HEK293 (cell line): ENCODE measurements at regions not wholly inside any gene's neighbourhood (a gene's known extent, or its start where the extent isn't known, plus 50 kb on each side); places are given as distances from the start of the nearest gene placed in this dataset.

Experiments used
- CTCF ChIA-PET: fragments of 350-600 bp; formaldehyde crosslinking; extraction: SDS; loops from one replicate; lab custom pipeline; 2021; ENCODE audit warnings: antibody characterized with exemption; lab: Yijun Ruan, JAX
- POLR2A ChIA-PET: fragments of 300-600 bp; formaldehyde crosslinking; extraction: SDS; loops from one replicate; lab custom pipeline; 2020; ENCODE audit warnings: antibody characterized with exemption, inconsistent platforms; lab: Yijun Ruan, JAX
- H3K27ac ChIP-seq: fragments of 200-500 bp; sonication (Bioruptor generic); 2 replicates; pipeline ENCODE4 v1.5.1; 2014; ENCODE audit warnings: low read depth, low read length, control low read depth, inconsistent platforms; ENCODE audit errors: extremely low read depth
- H3K36me3 ChIP-seq, 2 experiments: fragments of 200-500 bp in 1 of 2; sonication (Bioruptor generic) in 1 of 2; 1 replicate in 1 of 2; 2 replicates in 1 of 2; pipeline ENCODE4 v1.5.1; 2014 to 2017; ENCODE audit warnings: inconsistent platforms in 2 of 2, low read length in 2 of 2; ENCODE audit not compliant: control insufficient read depth in 2 of 2, insufficient read depth in 1 of 2
- H3K4me1 ChIP-seq: fragments of 200-500 bp; sonication (Bioruptor generic); 2 replicates; pipeline ENCODE4 v1.5.1; 2014; ENCODE audit warnings: mild to moderate bottlenecking, low read length, inconsistent platforms; ENCODE audit not compliant: control insufficient read depth, insufficient read depth
- H3K4me3 ChIP-seq: 2 replicates; pipeline ENCODE4 v1.5.1; 2011; ENCODE audit warnings: low read depth, mild to moderate bottlenecking, control low read depth, low read length, moderate library complexity
- H3K9me3 ChIP-seq: fragments of 200-500 bp; sonication (Bioruptor generic); 2 replicates; pipeline ENCODE4 v1.5.1; 2014; ENCODE audit warnings: low read depth, low read length, inconsistent platforms; ENCODE audit not compliant: control insufficient read depth, insufficient read depth
- CTCF ChIP-seq: fragments of 450-650 bp; formaldehyde crosslinking; IDR thresholded peaks from 2 replicates; pipeline ENCODE4 v1.5.1; 2016; ENCODE audit warnings: missing biosample characterization, missing genetic modification characterization
- FEZF1 ChIP-seq: fragments of 450-650 bp; formaldehyde crosslinking; IDR thresholded peaks from 2 replicates; pipeline ENCODE4 v1.5.1; 2016; ENCODE audit warnings: missing biosample characterization, missing genetic modification characterization
- OVOL3 ChIP-seq: fragments of 450-650 bp; formaldehyde crosslinking; IDR thresholded peaks from 2 replicates; pipeline ENCODE4 v1.5.1; 2016; ENCODE audit warnings: missing biosample characterization, missing genetic modification characterization
- PRDM10 ChIP-seq: fragments of 450-650 bp; formaldehyde crosslinking; IDR thresholded peaks from 2 replicates; pipeline ENCODE4 v1.5.1; 2016; ENCODE audit warnings: missing biosample characterization, missing genetic modification characterization
- ZFHX2 ChIP-seq: fragments of 450-650 bp; formaldehyde crosslinking; conservative IDR thresholded peaks from 2 replicates; pipeline ENCODE4 v1.5.1; 2016; ENCODE audit warnings: missing biosample characterization, missing genetic modification characterization
- ZNF112 ChIP-seq: fragments of 450-650 bp; formaldehyde crosslinking; IDR thresholded peaks from 2 replicates; pipeline ENCODE4 v1.5.0; 2017; ENCODE audit warnings: missing biosample characterization, missing genetic modification characterization
- ZNF324 ChIP-seq: fragments of 450-650 bp; formaldehyde crosslinking; IDR thresholded peaks from 2 replicates; pipeline ENCODE4 v1.5.1; 2016; ENCODE audit warnings: missing biosample characterization, missing genetic modification characterization
- ZNF513 ChIP-seq: fragments of 450-650 bp; IDR thresholded peaks from 2 replicates; pipeline ENCODE4 v1.5.1; 2018; ENCODE audit warnings: missing biosample characterization, missing genetic modification characterization
- ZNF677 ChIP-seq: fragments of 450-650 bp; IDR thresholded peaks from 2 replicates; pipeline ENCODE4 v1.5.0; 2018; ENCODE audit warnings: missing biosample characterization, mild to moderate bottlenecking, missing genetic modification characterization, moderate library complexity

GRCh38 chr10:120995768-120996167 lies 144.6 kb downstream of the WDR11 start:
- Histone ChIP-seq H3K36me3 (no peaks in the 10 kb centered on the region), H3K4me3 (no peak overlapping the region), H3K27ac (no peak overlapping the region), H3K4me1 (peaks cover 2% of the 10 kb centered on the region; the same call in 1 of the 2 replicates), H3K9me3 (no peaks in the 10 kb centered on the region)
- POLR2A ChIA-PET, result no interaction called here
- no peak for TF ChIP-seq FEZF1 (tag by site-specific recombination)
- no peak for TF ChIP-seq ZNF324 (tag by site-specific recombination)
- CTCF ChIA-PET, result interaction anchor here (0.9 to 1.6 kb wide), 5 partner anchors 17 to 92 kb away, joined by 3 to 6 read pairs (median 4); no protein-coding TSS in a partner anchor

- Histone ChIP-seq H3K27ac (no peak overlapping the region), H3K4me3 (no peak overlapping the region), H3K9me3 (no peaks in the 10 kb centered on the region), H3K36me3 (no peaks in the 10 kb centered on the region), H3K4me1 (peaks cover 2% of the 10 kb centered on the region; the same call in 1 of the 2 replicates)
- CTCF ChIA-PET, result interaction anchor here (0.9 to 1.6 kb wide), 4 partner anchors 16 to 92 kb away, joined by 3 to 6 read pairs (median 4); no protein-coding TSS in a partner anchor
- TF ChIP-seq PRDM10, result peak; percentile 72
- no peak for TF ChIP-seq ZNF513 (tag by site-specific recombination)
- POLR2A ChIA-PET, result no interaction called here
Measured at GRCh38 chr10:120996456-120997034, 145.4 kb downstream of the WDR11 start.

GRCh38 chr10:120997313-120997712 lies 146.2 kb downstream of the WDR11 start:
- ChIA-PET CTCF (interaction anchor here (1.3 to 1.7 kb wide), 2 partner anchors 48 to 49 kb away, joined by 4 to 6 read pairs; no protein-coding TSS in a partner anchor), POLR2A (no interaction called here)
- no peak for TF ChIP-seq ZNF112 (tag by site-specific recombination)
- TF ChIP-seq CTCF, result peak; percentile 44; the same call in 1 of the 2 replicates
- TF ChIP-seq ZNF677 (tag by site-specific recombination), result no peak
- TF ChIP-seq OVOL3 (tag by site-specific recombination), result no peak
- peaks cover 2% of the 10 kb centered on the region; the same call in 1 of the 2 replicates for H3K4me1 ChIP-seq
- H3K4me3 ChIP-seq, result no peak overlapping the region
- no peak overlapping the region for H3K27ac ChIP-seq
- no peaks in the 10 kb centered on the region for H3K36me3 ChIP-seq
- no peaks in the 10 kb centered on the region for H3K9me3 ChIP-seq

- CTCF ChIA-PET, result interaction anchor here (1.3 to 1.7 kb wide), 3 partner anchors 15 to 49 kb away, joined by 3 to 6 read pairs (median 4); no protein-coding TSS in a partner anchor
- POLR2A ChIA-PET, result no interaction called here
Measured at GRCh38 chr10:120997756-120998155, 146.6 kb downstream of the WDR11 start.

More at GRCh38 chr10:120997756-120998155, 146.6 kb downstream of the WDR11 start:
- no peak for TF ChIP-seq ZFHX2 (tag by site-specific recombination)
- H3K27ac ChIP-seq, result no peak overlapping the region
- no peaks in the 10 kb centered on the region for H3K9me3 ChIP-seq
- peaks cover 2% of the 10 kb centered on the region; the same call in 1 of the 2 replicates for H3K4me1 ChIP-seq
- H3K4me3 ChIP-seq, result no peak overlapping the region
- H3K36me3 ChIP-seq, result no peaks in the 10 kb centered on the region
